Astrocyte of the spinal cord (primary cell): ENCODE measurements at regions not wholly inside any gene's neighbourhood (a gene's known extent, or its start where the extent isn't known, plus 50 kb on each side); places are given as distances from the start of the nearest gene placed in this dataset.

ENCODE experiments used
- DNase-seq: peaks from one replicate; pipeline ENCODE4 v3.0.0; 2011; ENCODE audit warnings: low read depth, low spot score
- H3K4me3 ChIP-seq: 2 replicates; pipeline ENCODE4 v1.5.1; 2011; ENCODE audit warnings: low read depth, mild to moderate bottlenecking, low read length, moderate library complexity
- in situ Hi-C: cut with HindIII; loops from 2 replicates; pipeline ENCODE4 v1.10.0; 2017; ENCODE audit warnings: low sequenced_read_pairs
- TF ChIP-seq, protein P1 (sequence below): IDR thresholded peaks from 2 replicates; pipeline ENCODE4 v1.5.1; 2012; ENCODE audit warnings: low read depth, mild to moderate bottlenecking, low read length, inconsistent platforms

DNA sequence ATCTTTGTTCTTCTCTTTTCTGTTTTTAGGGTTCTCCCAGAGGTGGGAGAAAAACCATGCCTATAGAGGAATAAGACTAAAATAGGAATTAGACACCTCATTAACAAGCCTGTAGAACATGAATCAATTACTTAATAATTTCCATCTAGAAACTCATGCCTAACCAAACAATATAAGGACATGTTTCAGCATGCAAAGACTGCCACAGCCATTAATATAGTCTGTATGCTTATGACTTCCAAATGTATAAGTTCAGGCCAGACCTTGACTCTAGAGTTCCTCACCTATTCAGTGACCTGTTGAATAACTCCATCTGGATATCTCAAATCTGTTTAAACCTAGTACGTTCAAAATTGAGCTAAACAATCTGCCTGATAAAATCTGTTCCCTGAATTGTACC is 304.6 kb downstream of the BMP4 start:
- no peak for DNase-seq
- in situ Hi-C loops: no loop called here
- H3K4me3 ChIP-seq: no peak overlapping the region
- TF ChIP-seq, protein P1, sequence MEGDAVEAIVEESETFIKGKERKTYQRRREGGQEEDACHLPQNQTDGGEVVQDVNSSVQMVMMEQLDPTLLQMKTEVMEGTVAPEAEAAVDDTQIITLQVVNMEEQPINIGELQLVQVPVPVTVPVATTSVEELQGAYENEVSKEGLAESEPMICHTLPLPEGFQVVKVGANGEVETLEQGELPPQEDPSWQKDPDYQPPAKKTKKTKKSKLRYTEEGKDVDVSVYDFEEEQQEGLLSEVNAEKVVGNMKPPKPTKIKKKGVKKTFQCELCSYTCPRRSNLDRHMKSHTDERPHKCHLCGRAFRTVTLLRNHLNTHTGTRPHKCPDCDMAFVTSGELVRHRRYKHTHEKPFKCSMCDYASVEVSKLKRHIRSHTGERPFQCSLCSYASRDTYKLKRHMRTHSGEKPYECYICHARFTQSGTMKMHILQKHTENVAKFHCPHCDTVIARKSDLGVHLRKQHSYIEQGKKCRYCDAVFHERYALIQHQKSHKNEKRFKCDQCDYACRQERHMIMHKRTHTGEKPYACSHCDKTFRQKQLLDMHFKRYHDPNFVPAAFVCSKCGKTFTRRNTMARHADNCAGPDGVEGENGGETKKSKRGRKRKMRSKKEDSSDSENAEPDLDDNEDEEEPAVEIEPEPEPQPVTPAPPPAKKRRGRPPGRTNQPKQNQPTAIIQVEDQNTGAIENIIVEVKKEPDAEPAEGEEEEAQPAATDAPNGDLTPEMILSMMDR: no peak

GRCh38 chr14:53651096-53651740 is 305.4 kb downstream of the BMP4 start:
- TF ChIP-seq, protein P1: no peak
- no peak for DNase-seq
- H3K4me3 ChIP-seq: no peak overlapping the region
- in situ Hi-C loops: no loop called here

GRCh38 chr14:53646925-53647324 is 309.7 kb downstream of the BMP4 start:
- no peak overlapping the region for H3K4me3 ChIP-seq
- TF ChIP-seq, protein P1: no peak
- in situ Hi-C loops: no loop called here
- no peak for DNase-seq

GRCh38 chr14:53640695-53641094 is 315.9 kb downstream of the BMP4 start:
- DNase-seq: peak; percentile 46
- TF ChIP-seq, protein P1: no peak
- in situ Hi-C loops: no loop called here
- H3K4me3 ChIP-seq: no peak overlapping the region

- H3K4me3 ChIP-seq: no peak overlapping the region
- peak; percentile 34 for DNase-seq
- in situ Hi-C loops: no loop called here
- TF ChIP-seq, protein P1: no peak
These were observed 317.7 kb downstream of the BMP4 start for GRCh38 chr14:53638966-53639365.

GRCh38 chr14:53634793-53635192 is 321.8 kb downstream of the BMP4 start:
- no peak overlapping the region for H3K4me3 ChIP-seq
- TF ChIP-seq, protein P1: no peak
- DNase-seq: no peak
- in situ Hi-C loops: no loop called here
